ENCODE measurements at regions not wholly inside any gene's neighbourhood (a gene's known extent, or its start where the extent isn't known, plus 50 kb on each side); places are given as distances from the start of the nearest gene placed in this dataset.

- TF ChIP-seq CTCF (conservative IDR thresholded peaks at IDR 0.05) = no peak
These were observed 338.5 kb upstream of the KCNH8 start for GRCh38 chr3:18809640-18810305.

GRCh38 chr3:18808429-18808828, 339.9 kb upstream of the KCNH8 start:
- H3K27ac ChIP-seq = no peak overlapping the region
- no peak for TF ChIP-seq CTCF (conservative IDR thresholded peaks at IDR 0.05)

More at GRCh38 chr3:18809640-18810305, 338.5 kb upstream of the KCNH8 start:
- H3K27ac ChIP-seq = peak overlapping the region; percentile 50

- TF ChIP-seq CTCF (conservative IDR thresholded peaks at IDR 0.05) = no peak
- H3K27ac ChIP-seq = no peak overlapping the region
These were observed 340.7 kb upstream of the KCNH8 start for GRCh38 chr3:18807593-18807992.

- no peak for TF ChIP-seq CTCF (conservative IDR thresholded peaks at IDR 0.05)
- no peak overlapping the region for H3K27ac ChIP-seq
These were observed 341.7 kb upstream of the KCNH8 start for GRCh38 chr3:18806633-18807032.

- TF ChIP-seq CTCF (conservative IDR thresholded peaks at IDR 0.05) = no peak
- no peak overlapping the region for H3K27ac ChIP-seq
These were observed 350.9 kb upstream of the KCNH8 start for GRCh38 chr3:18797378-18797777.

GRCh38 chr3:18795078-18795477, 353.2 kb upstream of the KCNH8 start:
- no peak overlapping the region for H3K27ac ChIP-seq
- TF ChIP-seq CTCF (conservative IDR thresholded peaks at IDR 0.05) = no peak

- TF ChIP-seq CTCF (conservative IDR thresholded peaks at IDR 0.05) = no peak
- no peak overlapping the region for H3K27ac ChIP-seq
These were observed 356.6 kb upstream of the KCNH8 start for GRCh38 chr3:18791752-18792151.

All from VCaP (cell line).